GM13977 (cell line): ENCODE measurements at regions not wholly inside any gene's neighbourhood (a gene's known extent, or its start where the extent isn't known, plus 50 kb on each side); places are given as distances from the start of the nearest gene placed in this dataset.

ENCODE experiments used
- DNase-seq: peaks from one replicate; pipeline ENCODE4 v3.0.0; 2012; ENCODE audit warnings: low spot score
- CTCF ChIP-seq: IDR thresholded peaks from 2 replicates; pipeline ENCODE4 v1.5.1; 2012; ENCODE audit warnings: mild to moderate bottlenecking, control low read depth; ENCODE audit not compliant: insufficient read depth; ENCODE audit errors: extremely low read depth, missing control alignments
- in situ Hi-C: fragments of 300-500 bp; cut with MboI; formaldehyde crosslinking; loops from one replicate; pipeline ENCODE4 v1.12.0; 2022; ENCODE audit warnings: low sequenced_read_pairs, low pct_unique_long_range_greater_than_20kb, mixed read lengths, inconsistent platforms; ENCODE audit not compliant: unreplicated experiment

DNA sequence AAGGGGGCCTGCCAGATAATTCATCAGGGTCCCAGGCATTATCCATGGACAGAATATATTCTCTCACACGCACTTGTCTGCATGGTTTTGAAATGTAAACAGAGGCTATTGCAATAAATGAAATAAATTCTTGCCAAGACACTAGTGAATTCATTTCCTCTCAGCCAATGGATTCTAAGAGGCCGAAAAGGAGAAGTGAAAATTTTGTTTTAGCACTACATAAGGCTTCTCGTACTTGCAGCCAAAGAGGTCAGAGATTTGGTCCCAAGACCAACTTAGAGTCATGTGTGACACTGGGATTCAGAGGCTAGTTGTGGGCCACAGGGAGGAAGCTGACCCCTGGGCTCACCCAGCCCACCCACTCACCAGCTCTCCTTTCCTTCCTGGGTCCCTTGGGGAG, 184.1 kb upstream of the GLI2 start:
- no peak for TF ChIP-seq CTCF
- in situ Hi-C loops = no loop called here
- DNase-seq = no peak

DNA sequence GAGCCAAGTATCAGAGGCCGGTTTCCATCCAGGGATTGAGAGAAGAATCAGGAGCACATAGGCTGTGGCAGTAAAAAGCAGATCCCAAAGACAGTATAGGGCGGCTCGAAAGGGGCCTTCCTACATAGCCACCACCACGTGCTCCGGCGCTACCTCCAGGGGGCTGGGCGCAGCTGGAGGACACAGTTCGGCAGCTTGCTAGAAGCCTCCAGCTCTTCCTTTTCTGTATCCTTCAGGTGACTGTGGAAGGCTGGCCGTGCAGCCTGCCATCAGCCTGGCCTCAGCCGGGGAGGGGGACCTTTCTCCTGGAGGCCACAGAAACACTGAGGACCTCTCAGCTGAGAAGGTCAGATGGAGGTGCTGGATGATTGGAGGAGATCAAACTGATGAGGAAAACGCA, 183.6 kb upstream of the GLI2 start:
- TF ChIP-seq CTCF = no peak
- DNase-seq = no peak
- in situ Hi-C loops = no loop called here

- no peak for DNase-seq
- in situ Hi-C loops = no loop called here
Observed at GRCh38 chr2:120552800-120553481, 182.7 kb upstream of the GLI2 start.

GRCh38 chr2:120554625-120555032, 181.0 kb upstream of the GLI2 start:
- no peak for TF ChIP-seq CTCF
- in situ Hi-C loops = no loop called here
- no peak for DNase-seq

More at GRCh38 chr2:120552800-120553481, 182.7 kb upstream of the GLI2 start:
- TF ChIP-seq CTCF = peak; percentile 56

DNA sequence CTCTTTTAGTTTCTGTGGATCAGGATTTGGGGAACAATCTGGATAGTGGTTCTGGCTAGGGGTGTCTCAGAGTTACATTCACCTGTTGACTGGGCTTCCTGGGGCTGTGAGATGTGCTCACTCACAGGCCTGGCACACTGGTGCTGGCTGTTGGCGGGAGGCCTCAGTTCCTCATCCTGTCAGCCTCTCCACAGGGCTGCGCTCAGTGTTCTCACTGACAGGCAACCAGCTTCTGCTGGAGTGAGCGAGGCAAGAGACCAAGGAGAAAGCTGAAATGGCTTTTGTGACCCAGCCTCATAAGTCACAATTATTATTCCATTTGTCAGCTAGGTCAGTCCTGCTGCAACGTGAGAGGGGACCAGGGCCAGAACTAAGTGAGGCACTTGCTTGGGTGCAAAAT, 180.6 kb upstream of the GLI2 start:
- no peak for DNase-seq
- in situ Hi-C loops = no loop called here
- TF ChIP-seq CTCF = no peak

DNA sequence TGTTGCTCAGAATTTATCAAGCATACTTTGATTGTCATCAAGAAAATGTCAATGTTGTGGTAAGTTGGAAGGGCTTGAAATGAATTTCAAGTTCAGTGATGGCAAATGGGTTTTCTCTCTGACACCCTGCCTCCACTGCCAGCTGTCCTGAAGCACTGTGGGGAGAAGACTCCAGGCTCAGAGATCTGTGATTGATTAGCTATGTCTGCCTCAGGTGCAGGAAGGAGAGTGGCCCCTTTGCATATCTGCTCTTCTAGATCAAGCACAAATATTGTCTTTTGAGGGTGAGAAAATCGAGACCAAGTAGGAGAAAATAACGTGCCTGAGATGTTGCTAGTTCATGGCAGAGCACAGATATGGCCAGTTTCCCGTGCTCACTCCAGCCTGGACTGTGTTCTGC, 178.8 kb upstream of the GLI2 start:
- no peak for TF ChIP-seq CTCF
- DNase-seq = no peak
- in situ Hi-C loops = no loop called here
